Loucy (cell line): ENCODE measurements at regions not wholly inside any gene's neighbourhood (a gene's known extent, or its start where the extent isn't known, plus 50 kb on each side); places are given as distances from the start of the nearest gene placed in this dataset.

Experiments
- H2AFZ ChIP-seq: fragments of 200-600 bp; sonication (generic); 2 replicates; pipeline ENCODE4 v1.6.0; 2016; ENCODE audit warnings: antibody characterized with exemption, mild to moderate bottlenecking, low read length, moderate library complexity
- H3F3A ChIP-seq: fragments of 200-600 bp; 2 replicates; pipeline ENCODE4 v1.6.0; 2016; ENCODE audit warnings: antibody characterized with exemption, low read depth, mild to moderate bottlenecking
- H3K27me3 ChIP-seq: fragments of 200-600 bp; sonication (generic); 2 replicates; pipeline ENCODE4 v1.6.1; 2014; ENCODE audit warnings: low read length, mild to moderate bottlenecking; ENCODE audit not compliant: insufficient read depth, poor library complexity, severe bottlenecking
- H3K36me3 ChIP-seq: fragments of 200-600 bp; sonication (generic); 2 replicates; pipeline ENCODE4 v1.6.1; 2016; ENCODE audit warnings: low read length; ENCODE audit not compliant: insufficient read depth
- H3K4me1 ChIP-seq: fragments of 200-600 bp; sonication (generic); 2 replicates; pipeline ENCODE4 v1.5.1; 2014; ENCODE audit warnings: low read length, mild to moderate bottlenecking; ENCODE audit not compliant: insufficient read depth, poor library complexity, severe bottlenecking
- H3K4me2 ChIP-seq: fragments of 200-600 bp; sonication (generic); 2 replicates; pipeline ENCODE4 v1.6.0; 2014; ENCODE audit warnings: antibody characterized with exemption, low read length, low read depth, mild to moderate bottlenecking; ENCODE audit not compliant: poor library complexity, severe bottlenecking
- H3K4me3 ChIP-seq: fragments of 200-600 bp; sonication (generic); 2 replicates; pipeline ENCODE4 v1.5.1; 2014; ENCODE audit warnings: low read length, mild to moderate bottlenecking, mixed read lengths; ENCODE audit not compliant: poor library complexity, severe bottlenecking
- H3K79me2 ChIP-seq: fragments of 200-600 bp; sonication (generic); 2 replicates; pipeline ENCODE4 v1.6.1; 2014; ENCODE audit warnings: low read length; ENCODE audit not compliant: insufficient read depth
- H3K9ac ChIP-seq: fragments of 200-600 bp; sonication (generic); 2 replicates; pipeline ENCODE4 v1.6.0; 2014; ENCODE audit warnings: mild to moderate bottlenecking, low read depth, low read length, moderate library complexity; ENCODE audit not compliant: poor library complexity, severe bottlenecking
- H3K9me2 ChIP-seq: fragments of 200-600 bp; sonication (generic); replicated peaks from 2 replicates; pipeline ENCODE4 v1.6.1; 2016; ENCODE audit warnings: low read depth, low read length, mixed read lengths
- H3K9me3 ChIP-seq: fragments of 200-600 bp; sonication (generic); 2 replicates; pipeline ENCODE4 v1.6.1; 2014; ENCODE audit warnings: mild to moderate bottlenecking, antibody characterized with exemption, low read length, low read depth; ENCODE audit not compliant: insufficient read depth
- H4K20me1 ChIP-seq: fragments of 200-600 bp; sonication (generic); 2 replicates; pipeline ENCODE4 v1.6.0; 2014; ENCODE audit warnings: antibody characterized with exemption, low read length, mild to moderate bottlenecking; ENCODE audit not compliant: insufficient read depth, poor library complexity, severe bottlenecking
- CTCF ChIP-seq: fragments of 200-600 bp; sonication (generic); conservative IDR thresholded peaks from 2 replicates; pipeline ENCODE4 v1.5.1; 2014; ENCODE audit warnings: mild to moderate bottlenecking, antibody characterized with exemption, low read length
- EZH2phosphoT487 ChIP-seq: fragments of 200-600 bp; IDR thresholded peaks from 2 replicates; pipeline ENCODE4 v1.6.1; 2018; ENCODE audit warnings: antibody characterized with exemption, mild to moderate bottlenecking, moderate library complexity, borderline replicate concordance

GRCh38 chr6:137702791-137703424 lies 164.2 kb upstream of the TNFAIP3 start:
- Histone ChIP-seq H3K4me2 (no peak overlapping the region), H3K9ac (no peak overlapping the region), H3F3A (no peaks in the 10 kb centered on the region), H3K36me3 (no peaks in the 10 kb centered on the region), H3K27me3 (no peaks in the 10 kb centered on the region), H3K4me3 (no peak overlapping the region), H3K9me3 (no peaks in the 10 kb centered on the region), H3K4me1 (peaks cover 18% of the 10 kb centered on the region), H2AFZ (no peak overlapping the region), H3K79me2 (no peaks in the 10 kb centered on the region), H3K9me2 (no peaks in the 10 kb centered on the region), H4K20me1 (no peaks in the 10 kb centered on the region)
- no peak for TF ChIP-seq CTCF
- no peak for TF ChIP-seq EZH2phosphoT487

- Histone ChIP-seq H3K27me3 (no peaks in the 10 kb centered on the region), H3K9ac (no peak overlapping the region), H3K9me2 (no peaks in the 10 kb centered on the region), H3K9me3 (no peaks in the 10 kb centered on the region), H3K4me3 (no peak overlapping the region), H3F3A (no peaks in the 10 kb centered on the region), H2AFZ (peak overlapping the region; percentile 78; the same call in 1 of the 2 replicates), H4K20me1 (no peaks in the 10 kb centered on the region), H3K4me1 (peaks cover 12% of the 10 kb centered on the region), H3K79me2 (no peaks in the 10 kb centered on the region), H3K36me3 (no peaks in the 10 kb centered on the region), H3K4me2 (peak overlapping the region; percentile 24)
- TF ChIP-seq CTCF (no peak), EZH2phosphoT487 (no peak)
These were observed 162.3 kb upstream of the TNFAIP3 start for GRCh38 chr6:137704802-137705159.

DNA sequence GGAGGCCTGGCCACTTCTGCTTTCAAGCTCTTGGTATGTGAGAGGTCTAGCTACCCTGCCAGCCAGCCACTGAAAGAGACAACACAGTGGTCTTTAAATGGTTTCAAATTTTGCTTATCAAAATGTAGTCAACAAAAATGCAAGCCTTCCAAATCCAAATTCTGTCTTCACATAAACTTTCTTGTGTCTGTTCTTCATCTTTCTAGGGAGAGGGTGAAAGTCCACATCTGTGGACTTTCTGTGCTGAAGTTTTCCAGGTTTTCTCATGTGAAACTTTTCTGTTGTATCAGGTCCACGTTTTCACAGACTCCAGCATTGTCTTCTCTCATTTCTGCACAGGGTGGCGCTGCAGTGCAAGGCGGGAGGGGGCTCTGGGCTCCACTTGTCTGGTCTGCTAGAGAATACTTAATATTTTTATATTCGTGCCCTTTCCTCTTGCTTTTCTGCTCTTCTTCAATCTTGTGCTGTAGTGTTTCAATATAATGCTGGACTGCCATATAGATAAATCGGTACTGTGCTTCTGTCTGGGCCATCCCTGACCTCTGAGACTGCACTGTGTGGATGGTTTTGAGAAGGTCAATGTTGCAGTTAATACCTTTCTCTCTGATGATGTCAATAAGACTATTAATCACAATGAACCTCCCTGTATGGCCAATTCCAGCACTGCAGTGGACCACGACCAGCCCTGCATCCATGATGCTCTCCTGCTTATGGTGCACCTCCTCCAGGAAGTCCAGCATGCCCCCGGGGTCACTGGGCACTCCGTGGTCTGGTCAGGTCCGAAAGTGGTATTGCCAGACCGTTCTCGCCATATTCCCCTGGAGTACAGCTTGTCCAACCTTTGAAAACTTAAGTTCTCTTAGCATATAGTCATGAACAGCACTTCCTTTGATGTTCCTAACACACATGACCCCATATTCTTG lies 161.6 kb upstream of the TNFAIP3 start:
- H3K4me1 ChIP-seq: peaks cover 19% of the 10 kb centered on the region
- H3F3A ChIP-seq: no peaks in the 10 kb centered on the region
- H3K9me2 ChIP-seq: no peaks in the 10 kb centered on the region
- no peaks in the 10 kb centered on the region for H3K9me3 ChIP-seq
- H3K36me3 ChIP-seq: no peaks in the 10 kb centered on the region
- H3K4me3 ChIP-seq: no peak overlapping the region
- TF ChIP-seq CTCF (peak; percentile 95), EZH2phosphoT487 (no peak)
- no peaks in the 10 kb centered on the region for H3K27me3 ChIP-seq
- peak overlapping the region; percentile 24 for H3K4me2 ChIP-seq
- no peaks in the 10 kb centered on the region for H3K79me2 ChIP-seq
- no peaks in the 10 kb centered on the region for H4K20me1 ChIP-seq
- H2AFZ ChIP-seq: peak overlapping the region; percentile 78
- H3K9ac ChIP-seq: no peak overlapping the region
